ENCODE measurements at regions not wholly inside any gene's neighbourhood (a gene's known extent, or its start where the extent isn't known, plus 50 kb on each side); places are given as distances from the start of the nearest gene placed in this dataset.
"Not testable (repeated sequence)": the region's sequence is repeated elsewhere in the genome, so short reads cannot be mapped to it uniquely, and the experiment has no call there.

DNA sequence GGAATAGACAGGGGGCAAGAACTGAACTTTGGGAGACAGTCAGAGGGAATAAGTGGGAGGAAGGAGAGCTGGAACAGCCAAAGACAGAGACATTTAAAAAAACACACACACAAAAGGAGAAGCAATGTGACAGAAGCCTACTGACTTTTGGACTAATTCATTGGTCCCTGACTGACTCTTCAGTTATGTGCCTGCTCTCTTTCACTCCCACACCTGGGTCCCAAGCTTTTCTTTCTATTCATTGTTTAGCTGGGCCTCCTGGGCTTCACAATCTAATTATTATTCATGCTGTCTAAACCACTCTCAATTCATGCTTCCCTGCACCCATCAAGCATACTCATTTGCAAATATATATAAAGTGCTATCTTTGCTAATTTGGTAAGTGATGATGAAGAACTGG lies 139.2 kb upstream of the IRS4 start:
- Histone ChIP-seq H3K27me3 (peaks cover 0 to 19% of the 10 kb centered on the region in 2 donors), H3K9me3 (peaks cover 0 to 11% of the 10 kb centered on the region in 2 donors), H3K27ac (no peak overlapping the region), H3K4me3 (no peak overlapping the region), H3K36me3 (no peaks in the 10 kb centered on the region), H3K4me1 (no peaks in the 10 kb centered on the region)
- DNase-seq (ENCODE audit: low spot score in 2 of 2) = no peak
- intact Hi-C loops (cut with DNase I; ENCODE audit: low total_unique reads) = no loop called here
- TF ChIP-seq, protein P1, sequence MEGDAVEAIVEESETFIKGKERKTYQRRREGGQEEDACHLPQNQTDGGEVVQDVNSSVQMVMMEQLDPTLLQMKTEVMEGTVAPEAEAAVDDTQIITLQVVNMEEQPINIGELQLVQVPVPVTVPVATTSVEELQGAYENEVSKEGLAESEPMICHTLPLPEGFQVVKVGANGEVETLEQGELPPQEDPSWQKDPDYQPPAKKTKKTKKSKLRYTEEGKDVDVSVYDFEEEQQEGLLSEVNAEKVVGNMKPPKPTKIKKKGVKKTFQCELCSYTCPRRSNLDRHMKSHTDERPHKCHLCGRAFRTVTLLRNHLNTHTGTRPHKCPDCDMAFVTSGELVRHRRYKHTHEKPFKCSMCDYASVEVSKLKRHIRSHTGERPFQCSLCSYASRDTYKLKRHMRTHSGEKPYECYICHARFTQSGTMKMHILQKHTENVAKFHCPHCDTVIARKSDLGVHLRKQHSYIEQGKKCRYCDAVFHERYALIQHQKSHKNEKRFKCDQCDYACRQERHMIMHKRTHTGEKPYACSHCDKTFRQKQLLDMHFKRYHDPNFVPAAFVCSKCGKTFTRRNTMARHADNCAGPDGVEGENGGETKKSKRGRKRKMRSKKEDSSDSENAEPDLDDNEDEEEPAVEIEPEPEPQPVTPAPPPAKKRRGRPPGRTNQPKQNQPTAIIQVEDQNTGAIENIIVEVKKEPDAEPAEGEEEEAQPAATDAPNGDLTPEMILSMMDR (IDR thresholded peaks at IDR 0.05) = no peak
- TF ChIP-seq POLR2AphosphoS5 (IDR thresholded peaks at IDR 0.05) (no peak), POLR2A (IDR thresholded peaks at IDR 0.05) (no peak)

DNA sequence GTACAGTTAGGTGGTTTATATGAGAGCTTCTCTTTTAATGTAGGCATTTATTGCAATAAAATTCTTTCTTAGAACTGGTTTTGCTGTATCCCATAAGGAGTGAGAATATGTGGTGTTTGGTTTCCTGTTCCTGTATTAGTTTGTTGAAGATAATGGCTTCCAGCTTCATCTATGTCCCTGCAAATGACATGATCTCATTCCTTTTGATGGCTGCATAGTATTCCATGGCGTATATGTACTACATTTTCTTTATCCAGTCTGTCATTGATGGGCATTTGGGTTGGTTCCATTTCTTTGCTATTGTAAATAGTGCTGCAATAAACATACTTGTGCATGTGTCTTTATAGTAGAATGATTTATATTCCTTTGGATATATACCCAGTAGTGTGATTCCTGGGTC lies 106.7 kb upstream of the IRS4 start:
- H3K36me3 ChIP-seq; intact Hi-C loops (cut with DNase I; ENCODE audit: low total_unique reads); DNase-seq (ENCODE audit: low spot score in 2 of 2): not testable (repeated sequence)

DNA sequence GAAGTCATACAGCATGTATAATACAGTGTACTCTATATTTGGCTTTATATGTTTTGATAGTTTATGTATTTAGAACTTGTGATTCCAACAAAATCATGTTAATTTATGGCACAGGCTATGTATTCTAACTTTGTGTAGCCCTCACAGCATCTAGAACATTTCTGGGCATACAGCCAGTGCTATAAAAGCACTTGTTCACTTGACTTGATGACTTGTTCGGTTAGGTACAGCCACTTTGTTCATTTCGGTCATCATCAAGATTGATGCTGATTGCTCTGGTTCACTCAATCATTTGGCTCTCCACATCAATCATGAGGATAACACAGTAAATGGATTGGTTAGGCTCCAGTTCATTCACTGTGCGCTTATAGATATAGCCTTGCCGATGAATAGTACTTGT lies 97.6 kb upstream of the IRS4 start:
- Histone ChIP-seq H3K4me1 (no peaks in the 10 kb centered on the region), H3K4me3 (no peak overlapping the region), H3K27me3 (peaks cover 0 to 13% of the 10 kb centered on the region in 2 donors), H3K27ac (no peak overlapping the region), H3K9me3 (no peaks in the 10 kb centered on the region), H3K36me3 (no peaks in the 10 kb centered on the region)
- TF ChIP-seq, protein P1 (IDR thresholded peaks at IDR 0.05) = no peak
- no peak for TF ChIP-seq POLR2A (IDR thresholded peaks at IDR 0.05)
- no peak for TF ChIP-seq POLR2AphosphoS5 (IDR thresholded peaks at IDR 0.05)
- DNase-seq (ENCODE audit: low spot score in 2 of 2) = no peak
- intact Hi-C loops (cut with DNase I; ENCODE audit: low total_unique reads) = no loop called here

More for the DNA sequence above, 106.7 kb upstream of the IRS4 start:
- H3K9me3 ChIP-seq, H3K27me3 ChIP-seq, H3K4me1 ChIP-seq, H3K4me3 ChIP-seq, H3K27ac ChIP-seq: not testable (repeated sequence)

DNA sequence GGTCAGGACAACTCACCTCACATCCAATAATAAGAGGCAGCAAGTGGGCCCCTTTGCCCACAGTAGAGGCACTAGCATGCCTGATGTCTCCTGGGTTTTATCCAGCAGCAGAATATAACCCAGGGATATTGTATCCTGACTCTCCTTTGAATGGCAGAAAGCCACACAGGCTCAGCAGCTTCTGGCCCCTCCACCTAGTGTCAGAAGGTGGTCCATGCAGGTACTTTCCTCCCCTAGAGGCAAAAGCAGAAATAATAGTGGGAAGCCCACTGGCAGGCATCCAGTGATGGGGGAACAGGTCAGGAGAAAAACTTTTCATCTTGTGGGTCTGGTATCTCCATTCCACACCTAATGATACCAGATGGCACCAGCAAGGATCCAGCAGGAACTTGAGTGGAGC lies 75.5 kb upstream of the IRS4 start:
- Histone ChIP-seq H3K9me3 (peaks cover 3 to 7% of the 10 kb centered on the region in 2 donors), H3K27me3 (peaks cover 0 to 11% of the 10 kb centered on the region in 2 donors), H3K4me1 (no peaks in the 10 kb centered on the region), H3K27ac (no peak overlapping the region), H3K36me3 (no peaks in the 10 kb centered on the region), H3K4me3 (no peak overlapping the region)
- no peak for TF ChIP-seq POLR2A (IDR thresholded peaks at IDR 0.05)
- TF ChIP-seq, protein P1 (IDR thresholded peaks at IDR 0.05) = no peak
- TF ChIP-seq POLR2AphosphoS5 (IDR thresholded peaks at IDR 0.05) = no peak
- intact Hi-C loops (cut with DNase I; ENCODE audit: low total_unique reads) = loop anchor here (5.0 kb wide), 1 partner anchor 180 kb away; no protein-coding TSS in a partner anchor
- DNase-seq (ENCODE audit: low spot score in 2 of 2) = no peak

DNA sequence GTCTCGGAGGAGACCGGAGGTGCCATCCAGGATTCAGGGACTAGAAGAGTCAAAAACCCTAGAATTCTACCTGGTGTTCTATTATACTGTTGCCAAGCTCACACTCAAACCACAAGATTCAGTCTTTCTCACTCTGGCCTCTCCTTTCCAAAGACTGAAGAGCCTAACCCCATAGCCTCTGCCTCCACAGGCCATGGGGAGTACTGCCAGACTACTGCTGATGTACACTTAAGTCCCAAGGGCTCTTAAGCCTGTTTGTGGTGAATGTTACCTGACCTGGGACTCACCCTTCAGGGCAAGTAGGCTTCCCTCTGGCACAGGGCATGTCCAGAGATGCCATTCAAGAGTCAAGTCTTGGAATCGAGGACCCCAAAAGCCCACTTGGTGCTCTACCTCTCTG lies 58.9 kb upstream of the IRS4 start:
- no peaks in the 10 kb centered on the region for H3K4me1 ChIP-seq
- DNase-seq (ENCODE audit: low spot score in 2 of 2) = no peak

More for the DNA sequence above, 58.9 kb upstream of the IRS4 start:
- H3K4me3 ChIP-seq = no peak overlapping the region
- intact Hi-C loops (cut with DNase I; ENCODE audit: low total_unique reads) = no loop called here
- no peaks in the 10 kb centered on the region for H3K36me3 ChIP-seq
- no peak overlapping the region for H3K27ac ChIP-seq
- peaks cover 0 to 18% of the 10 kb centered on the region in 2 donors for H3K27me3 ChIP-seq
- H3K9me3 ChIP-seq = peaks cover 0 to 7% of the 10 kb centered on the region in 2 donors
- no peak for TF ChIP-seq POLR2A (IDR thresholded peaks at IDR 0.05)
